Iris pigment epithelial cell (primary cell): ENCODE measurements at regions not wholly inside any gene's neighbourhood (a gene's known extent, or its start where the extent isn't known, plus 50 kb on each side); places are given as distances from the start of the nearest gene placed in this dataset.

Experiments used
- DNase-seq: peaks from one replicate; pipeline ENCODE4 v3.0.0-alpha.2; 2011; ENCODE audit warnings: low read depth

GRCh38 chr4:23401572-23401971 is 488.3 kb downstream of the PPARGC1A start:
- DNase-seq: peak; percentile 4

GRCh38 chr4:23392860-23393458 is 496.9 kb downstream of the PPARGC1A start:
- DNase-seq: no peak

GRCh38 chr4:23390246-23390645 is 499.6 kb downstream of the PPARGC1A start:
- DNase-seq: no peak

GRCh38 chr4:23388699-23389395 is 501.0 kb downstream of the PPARGC1A start:
- DNase-seq: no peak

GRCh38 chr4:23388255-23388654 is 501.6 kb downstream of the PPARGC1A start:
- DNase-seq: no peak

GRCh38 chr4:23384741-23385140 is 505.1 kb downstream of the PPARGC1A start:
- peak; percentile 13 for DNase-seq

- peak; percentile 7 for DNase-seq
These were observed 507.0 kb downstream of the PPARGC1A start for GRCh38 chr4:23382879-23383278.

GRCh38 chr4:23374259-23374658 is 515.6 kb downstream of the PPARGC1A start:
- no peak for DNase-seq

GRCh38 chr4:23373261-23373660 is 516.6 kb downstream of the PPARGC1A start:
- DNase-seq: peak; percentile 16

- DNase-seq: no peak
These were observed 518.3 kb downstream of the PPARGC1A start for GRCh38 chr4:23371533-23371932.

GRCh38 chr4:23369331-23369730 is 520.5 kb downstream of the PPARGC1A start:
- DNase-seq: no peak

- no peak for DNase-seq
These were observed 521.7 kb downstream of the PPARGC1A start for GRCh38 chr4:23368081-23368697.

GRCh38 chr4:23366557-23366906 is 523.3 kb downstream of the PPARGC1A start:
- DNase-seq: no peak

GRCh38 chr4:23365871-23366556 is 523.8 kb downstream of the PPARGC1A start:
- DNase-seq: no peak

- DNase-seq: no peak
These were observed 524.8 kb downstream of the PPARGC1A start for GRCh38 chr4:23365086-23365485.

GRCh38 chr4:23364167-23364566 is 525.7 kb downstream of the PPARGC1A start:
- DNase-seq: no peak

GRCh38 chr4:23361453-23361852 is 528.4 kb downstream of the PPARGC1A start:
- DNase-seq: no peak

GRCh38 chr4:23360718-23361117 is 529.1 kb downstream of the PPARGC1A start:
- DNase-seq: no peak

GRCh38 chr4:23355258-23355657 is 534.6 kb downstream of the PPARGC1A start:
- no peak for DNase-seq

GRCh38 chr4:23353200-23353599 is 536.6 kb downstream of the PPARGC1A start:
- no peak for DNase-seq

GRCh38 chr4:23348789-23349498 is 540.9 kb downstream of the PPARGC1A start:
- no peak for DNase-seq

GRCh38 chr4:23337292-23337691 is 552.6 kb downstream of the PPARGC1A start:
- DNase-seq: no peak
